Ovary (tissue), 7 donors: ENCODE measurements at regions not wholly inside any gene's neighbourhood (a gene's known extent, or its start where the extent isn't known, plus 50 kb on each side); places are given as distances from the start of the nearest gene placed in this dataset.

Experiments used
- DNase-seq, 5 donors: peaks; one replicate each; pipeline ENCODE4 v3.0.0-alpha.2; 2019 to 2020
- H3K27ac ChIP-seq, 2 donors: fragments of 200-600 bp; one replicate each; pipeline versions ENCODE4 v1.5.1 to v1.8.0; 2019 to 2022
- H3K27me3 ChIP-seq: fragments of 200-600 bp; one replicate; pipeline ENCODE4 v1.8.0; 2022
- H3K36me3 ChIP-seq: fragments of 200-600 bp; sonication (generic); one replicate; pipeline ENCODE4 v1.5.1; 2019
- H3K4me1 ChIP-seq: one replicate; pipeline ENCODE4 v1.8.1; 2013; ENCODE audit warnings: mild to moderate bottlenecking, moderate library complexity; ENCODE audit not compliant: insufficient read depth
- H3K4me3 ChIP-seq: fragments of 200-600 bp; sonication (generic); one replicate; pipeline ENCODE4 v1.5.1; 2017
- H3K9me3 ChIP-seq, 2 donors: fragments of 200-600 bp in 1 of 2; sonication (generic) in 1 of 2; one replicate each; pipeline versions ENCODE4 v1.5.1 to v1.8.1; 2013 to 2019; ENCODE audit warnings: mild to moderate bottlenecking in 1 of 2, moderate library complexity in 1 of 2
- EP300 ChIP-seq: sonication (generic); formaldehyde crosslinking; IDR thresholded peaks from one replicate; pipeline ENCODE4 v1.6.1; 2017; ENCODE audit warnings: antibody characterized with exemption
- POLR2A ChIP-seq: fragments of 450-650 bp; IDR thresholded peaks from one replicate; pipeline ENCODE4 v1.6.1; 2017; ENCODE audit warnings: antibody characterized with exemption, mild to moderate bottlenecking, moderate library complexity
- WGBS, 3 donors: extraction: QIAGEN DNeasy Blood & Tissue Kit in 1 of 3; methylation state at CpG; one replicate each; pipeline versions ENCODE4 v1.1.5 to v1.1.7; 2013 to 2017; 5-methylcytosine and 5-hydroxymethylcytosine counted together
- intact Hi-C, 4 donors: fragments of 100-400 bp; cut with DNase I; formaldehyde crosslinking; loops; one replicate each; pipeline versions ENCODE4 v1.11.0 to v1.15.1; 2022 to 2023
- TF ChIP-seq, protein P1 (sequence below), 3 donors: fragments of 450-650 bp in 2 of 3; fragments of 200-600 bp in 1 of 3; IDR thresholded peaks; one replicate each; pipeline versions ENCODE4 v1.5.1 to v1.8.0; 2016 to 2022; ENCODE audit warnings: antibody characterized with exemption in 3 of 3, mild to moderate bottlenecking in 1 of 3
- donor health status: DM: no; HTN: no; CAD: no; lungs with moderate emphysema.
- donor health status: DM: no; HTN: no; CAD: no.
- donor health status: Bipolar disorder and iron deficiency.
- donor health status: DM: no; HTN: no; CAD: no.
- donor health status: DM: yes; HTN: yes; CAD: no.

DNA sequence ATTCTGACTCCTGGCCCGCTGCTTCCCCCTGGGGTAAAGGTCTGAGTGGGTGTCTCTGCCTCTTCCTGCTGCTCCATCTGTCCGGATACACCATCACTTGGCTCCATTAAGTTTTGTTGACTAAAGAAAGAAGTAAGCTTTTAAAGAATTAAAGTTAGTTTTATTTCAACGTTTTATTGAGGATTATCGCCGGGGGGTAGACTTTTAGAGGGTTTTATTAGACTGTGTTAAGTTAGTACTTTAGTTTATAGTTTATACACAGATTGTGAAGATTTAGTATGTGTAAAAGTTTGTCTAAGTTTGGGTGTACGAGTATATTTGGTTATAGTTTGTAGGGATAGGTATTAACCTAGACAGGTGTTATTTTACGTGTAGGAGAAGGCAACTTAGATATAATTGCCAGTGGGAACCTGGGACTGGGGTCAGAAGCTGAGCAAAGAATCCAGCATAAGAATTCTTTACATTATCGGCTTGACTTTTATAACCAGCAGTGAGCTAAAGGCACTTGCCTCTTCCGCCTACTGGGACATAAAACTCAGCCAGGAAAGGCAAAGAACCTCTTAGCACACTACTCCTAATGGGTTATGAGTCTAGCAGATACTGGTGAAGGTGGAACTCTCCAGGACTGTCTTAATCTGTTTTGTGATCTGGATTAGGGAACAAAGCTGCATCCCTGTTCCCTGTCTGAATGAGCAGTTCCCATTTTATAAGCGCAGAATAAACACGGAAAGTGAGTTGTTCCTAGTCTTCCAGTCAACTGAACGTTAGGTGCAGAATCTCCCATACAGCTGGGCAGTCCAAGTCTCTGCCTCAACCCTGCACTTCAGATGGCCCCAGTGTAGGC lies 131.3 kb downstream of the FAM43A start:
- WGBS, 3 donors, result 83 to 89% (median 85%) methylated on average over 12 of the region's 12 CpGs
- no peaks in the 10 kb centered on the region for H3K9me3 ChIP-seq
- TF ChIP-seq EP300 (no peak), POLR2A (no peak)
- TF ChIP-seq, protein P1, sequence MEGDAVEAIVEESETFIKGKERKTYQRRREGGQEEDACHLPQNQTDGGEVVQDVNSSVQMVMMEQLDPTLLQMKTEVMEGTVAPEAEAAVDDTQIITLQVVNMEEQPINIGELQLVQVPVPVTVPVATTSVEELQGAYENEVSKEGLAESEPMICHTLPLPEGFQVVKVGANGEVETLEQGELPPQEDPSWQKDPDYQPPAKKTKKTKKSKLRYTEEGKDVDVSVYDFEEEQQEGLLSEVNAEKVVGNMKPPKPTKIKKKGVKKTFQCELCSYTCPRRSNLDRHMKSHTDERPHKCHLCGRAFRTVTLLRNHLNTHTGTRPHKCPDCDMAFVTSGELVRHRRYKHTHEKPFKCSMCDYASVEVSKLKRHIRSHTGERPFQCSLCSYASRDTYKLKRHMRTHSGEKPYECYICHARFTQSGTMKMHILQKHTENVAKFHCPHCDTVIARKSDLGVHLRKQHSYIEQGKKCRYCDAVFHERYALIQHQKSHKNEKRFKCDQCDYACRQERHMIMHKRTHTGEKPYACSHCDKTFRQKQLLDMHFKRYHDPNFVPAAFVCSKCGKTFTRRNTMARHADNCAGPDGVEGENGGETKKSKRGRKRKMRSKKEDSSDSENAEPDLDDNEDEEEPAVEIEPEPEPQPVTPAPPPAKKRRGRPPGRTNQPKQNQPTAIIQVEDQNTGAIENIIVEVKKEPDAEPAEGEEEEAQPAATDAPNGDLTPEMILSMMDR (IDR thresholded peaks at IDR 0.05), result no peak
- no peak for DNase-seq
- no peak overlapping the region for H3K4me3 ChIP-seq
- H3K27me3 ChIP-seq, result no peaks in the 10 kb centered on the region
- intact Hi-C loops, result loop anchor here in 1 of 4 donors (10.0 kb wide), 1 partner anchor 78 kb away; no protein-coding TSS in a partner anchor
- H3K4me1 ChIP-seq, result no peaks in the 10 kb centered on the region
- no peak overlapping the region for H3K27ac ChIP-seq
- H3K36me3 ChIP-seq, result no peaks in the 10 kb centered on the region

DNA sequence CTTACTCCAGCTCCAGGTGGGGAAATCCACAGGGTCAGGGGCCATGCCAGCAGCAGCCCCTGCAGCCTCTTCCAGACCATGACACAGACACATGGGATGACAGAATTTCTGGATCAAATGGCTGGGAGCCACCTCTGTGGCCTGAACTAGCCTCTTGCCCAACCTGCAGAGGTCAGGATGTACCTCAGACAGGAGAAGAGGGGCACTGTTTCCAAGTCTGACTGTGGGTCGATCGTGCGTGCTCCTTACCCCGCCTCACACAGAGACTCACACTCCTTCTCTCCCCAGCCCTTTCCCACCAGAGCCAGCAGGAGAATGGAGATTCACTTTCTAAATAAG lies 131.9 kb downstream of the FAM43A start:
- no peak for DNase-seq
- intact Hi-C loops, result loop anchor here in 1 of 4 donors (10.0 kb wide), 1 partner anchor 77 kb away; no protein-coding TSS in a partner anchor
- Histone ChIP-seq H3K27ac (no peak overlapping the region), H3K27me3 (no peaks in the 10 kb centered on the region), H3K36me3 (no peaks in the 10 kb centered on the region), H3K4me3 (no peak overlapping the region), H3K4me1 (no peaks in the 10 kb centered on the region), H3K9me3 (no peaks in the 10 kb centered on the region)
- TF ChIP-seq POLR2A (no peak), EP300 (no peak)
- TF ChIP-seq, protein P1 (IDR thresholded peaks at IDR 0.05), result no peak
- 55 to 73% (median 61%) methylated on average over 4 of the region's 4 CpGs for WGBS, 3 donors

DNA sequence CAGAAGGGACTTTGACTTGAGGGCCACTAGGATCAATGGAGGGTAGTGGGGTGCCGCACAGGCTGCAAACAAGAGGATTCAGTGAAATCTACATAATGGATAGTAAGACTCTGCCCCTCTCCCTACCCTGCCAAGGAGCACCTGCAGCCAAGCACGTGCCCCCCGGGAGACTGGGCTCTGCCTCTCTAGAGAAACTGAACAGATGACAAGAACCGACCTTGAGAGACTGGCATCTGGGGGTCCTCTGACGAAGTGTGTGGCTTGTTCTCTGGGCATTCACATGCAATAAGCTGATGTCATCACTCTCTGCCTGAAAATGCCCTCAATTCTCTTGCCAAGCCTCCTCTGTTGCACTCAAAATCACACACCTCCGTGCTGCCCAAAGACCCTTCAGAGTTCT lies 132.3 kb downstream of the FAM43A start:
- no peak overlapping the region for H3K4me3 ChIP-seq
- DNase-seq, result no peak
- H3K9me3 ChIP-seq, result no peaks in the 10 kb centered on the region
- no peaks in the 10 kb centered on the region for H3K36me3 ChIP-seq
- H3K27ac ChIP-seq, result no peak overlapping the region
- H3K27me3 ChIP-seq, result no peaks in the 10 kb centered on the region
- intact Hi-C loops, result loop anchor here in 1 of 4 donors (10.0 kb wide), 1 partner anchor 77 kb away; no protein-coding TSS in a partner anchor
- 50 to 64% (median 56%) methylated on average over 6 of the region's 6 CpGs for WGBS, 3 donors
- no peaks in the 10 kb centered on the region for H3K4me1 ChIP-seq
- TF ChIP-seq, protein P1 (IDR thresholded peaks at IDR 0.05), result no peak
- no peak for TF ChIP-seq POLR2A
- TF ChIP-seq EP300, result no peak

DNA sequence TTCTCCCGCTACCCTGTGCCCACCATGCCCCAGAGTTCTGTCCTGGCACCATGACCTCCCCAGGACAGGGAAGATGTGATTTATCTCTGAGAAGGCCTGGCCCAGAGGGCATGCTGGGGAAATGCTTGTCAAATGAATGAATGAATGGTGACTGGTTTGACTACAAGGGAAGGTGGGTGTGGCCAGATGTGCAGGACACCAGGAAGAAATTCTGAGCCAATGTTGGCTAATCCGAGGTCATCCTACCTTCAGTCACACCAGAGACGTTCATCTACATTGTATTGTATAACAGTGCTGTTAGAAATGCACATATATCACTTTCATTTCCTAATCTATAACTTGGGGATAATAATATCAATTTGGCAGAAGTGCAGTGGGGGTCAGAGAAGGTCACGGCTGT lies 138.4 kb downstream of the FAM43A start:
- DNase-seq, result no peak
- H3K4me1 ChIP-seq, result no peaks in the 10 kb centered on the region
- intact Hi-C loops, result no loop called here
- H3K27me3 ChIP-seq, result no peaks in the 10 kb centered on the region
- H3K36me3 ChIP-seq, result no peaks in the 10 kb centered on the region
- no peaks in the 10 kb centered on the region for H3K9me3 ChIP-seq
- TF ChIP-seq, protein P1 (IDR thresholded peaks at IDR 0.05), result no peak
- no peak for TF ChIP-seq EP300
- TF ChIP-seq POLR2A, result no peak
- 68 to 78% (median 72%) methylated on average over 4 of the region's 4 CpGs for WGBS, 3 donors
- no peak overlapping the region for H3K27ac ChIP-seq
- no peak overlapping the region for H3K4me3 ChIP-seq
